ENCODE measurements at regions not wholly inside any gene's neighbourhood (a gene's known extent, or its start where the extent isn't known, plus 50 kb on each side); places are given as distances from the start of the nearest gene placed in this dataset.
"Not testable (repeated sequence)": the region's sequence is repeated elsewhere in the genome, so short reads cannot be mapped to it uniquely, and the experiment has no call there.

GRCh38 chr3:6704817-6705216 lies 156.1 kb upstream of the GRM7 start:
- H3K9me3 ChIP-seq (ENCODE audit: control insufficient read depth, insufficient read depth, low read length); H3K27me3 ChIP-seq (ENCODE audit: control insufficient read depth, insufficient read depth, low read length); H3K4me3 ChIP-seq (ENCODE audit: low read depth, low read length); H3K27ac ChIP-seq (ENCODE audit: low read depth, low read length); H3K9ac ChIP-seq (ENCODE audit: low read depth, low read length); H3K36me3 ChIP-seq (ENCODE audit: control insufficient read depth, insufficient read depth, low read length); H3K4me1 ChIP-seq (ENCODE audit: control insufficient read depth, insufficient read depth, low read length): not testable (repeated sequence)

GRCh38 chr3:6706777-6707176 lies 154.1 kb upstream of the GRM7 start:
- Histone ChIP-seq H3K9ac (ENCODE audit: low read depth, low read length) (no peak overlapping the region), H3K27ac (ENCODE audit: low read depth, low read length) (no peak overlapping the region), H3K27me3 (ENCODE audit: control insufficient read depth, insufficient read depth, low read length) (no peaks in the 10 kb centered on the region), H3K9me3 (ENCODE audit: control insufficient read depth, insufficient read depth, low read length) (no peaks in the 10 kb centered on the region), H3K36me3 (ENCODE audit: control insufficient read depth, insufficient read depth, low read length) (no peaks in the 10 kb centered on the region), H3K4me1 (ENCODE audit: control insufficient read depth, insufficient read depth, low read length) (no peaks in the 10 kb centered on the region), H3K4me3 (ENCODE audit: low read depth, low read length) (no peak overlapping the region)

- no peak overlapping the region for H3K4me3 ChIP-seq (ENCODE audit: low read depth, low read length)
- H3K27ac ChIP-seq (ENCODE audit: low read depth, low read length): no peak overlapping the region
- no peaks in the 10 kb centered on the region for H3K27me3 ChIP-seq (ENCODE audit: control insufficient read depth, insufficient read depth, low read length)
- H3K9ac ChIP-seq (ENCODE audit: low read depth, low read length): no peak overlapping the region
- no peaks in the 10 kb centered on the region for H3K9me3 ChIP-seq (ENCODE audit: control insufficient read depth, insufficient read depth, low read length)
- H3K4me1 ChIP-seq (ENCODE audit: control insufficient read depth, insufficient read depth, low read length): no peaks in the 10 kb centered on the region
- H3K36me3 ChIP-seq (ENCODE audit: control insufficient read depth, insufficient read depth, low read length): no peaks in the 10 kb centered on the region
Measured at GRCh38 chr3:6709178-6709577, 151.7 kb upstream of the GRM7 start.

- Histone ChIP-seq H3K27me3 (ENCODE audit: control insufficient read depth, insufficient read depth, low read length) (no peaks in the 10 kb centered on the region), H3K9me3 (ENCODE audit: control insufficient read depth, insufficient read depth, low read length) (no peaks in the 10 kb centered on the region), H3K4me3 (ENCODE audit: low read depth, low read length) (no peak overlapping the region), H3K9ac (ENCODE audit: low read depth, low read length) (no peak overlapping the region), H3K36me3 (ENCODE audit: control insufficient read depth, insufficient read depth, low read length) (no peaks in the 10 kb centered on the region), H3K4me1 (ENCODE audit: control insufficient read depth, insufficient read depth, low read length) (no peaks in the 10 kb centered on the region), H3K27ac (ENCODE audit: low read depth, low read length) (no peak overlapping the region)
Measured at GRCh38 chr3:6714962-6715361, 146.0 kb upstream of the GRM7 start.

GRCh38 chr3:6716420-6716819 lies 144.5 kb upstream of the GRM7 start:
- Histone ChIP-seq H3K9me3 (ENCODE audit: control insufficient read depth, insufficient read depth, low read length) (no peaks in the 10 kb centered on the region), H3K27me3 (ENCODE audit: control insufficient read depth, insufficient read depth, low read length) (no peaks in the 10 kb centered on the region), H3K9ac (ENCODE audit: low read depth, low read length) (no peak overlapping the region), H3K36me3 (ENCODE audit: control insufficient read depth, insufficient read depth, low read length) (no peaks in the 10 kb centered on the region), H3K4me3 (ENCODE audit: low read depth, low read length) (no peak overlapping the region), H3K4me1 (ENCODE audit: control insufficient read depth, insufficient read depth, low read length) (no peaks in the 10 kb centered on the region), H3K27ac (ENCODE audit: low read depth, low read length) (no peak overlapping the region)

GRCh38 chr3:6717026-6717943 lies 143.6 kb upstream of the GRM7 start:
- Histone ChIP-seq H3K36me3 (ENCODE audit: control insufficient read depth, insufficient read depth, low read length) (no peaks in the 10 kb centered on the region), H3K9me3 (ENCODE audit: control insufficient read depth, insufficient read depth, low read length) (no peaks in the 10 kb centered on the region), H3K9ac (ENCODE audit: low read depth, low read length) (no peak overlapping the region), H3K27me3 (ENCODE audit: control insufficient read depth, insufficient read depth, low read length) (no peaks in the 10 kb centered on the region), H3K4me1 (ENCODE audit: control insufficient read depth, insufficient read depth, low read length) (no peaks in the 10 kb centered on the region), H3K27ac (ENCODE audit: low read depth, low read length) (no peak overlapping the region), H3K4me3 (ENCODE audit: low read depth, low read length) (no peak overlapping the region)

- H3K4me3 ChIP-seq (ENCODE audit: low read depth, low read length): no peak overlapping the region
- no peaks in the 10 kb centered on the region for H3K36me3 ChIP-seq (ENCODE audit: control insufficient read depth, insufficient read depth, low read length)
- no peak overlapping the region for H3K27ac ChIP-seq (ENCODE audit: low read depth, low read length)
- no peak overlapping the region for H3K9ac ChIP-seq (ENCODE audit: low read depth, low read length)
- no peaks in the 10 kb centered on the region for H3K4me1 ChIP-seq (ENCODE audit: control insufficient read depth, insufficient read depth, low read length)
- no peaks in the 10 kb centered on the region for H3K9me3 ChIP-seq (ENCODE audit: control insufficient read depth, insufficient read depth, low read length)
- H3K27me3 ChIP-seq (ENCODE audit: control insufficient read depth, insufficient read depth, low read length): no peaks in the 10 kb centered on the region
Measured at GRCh38 chr3:6719999-6720398, 140.9 kb upstream of the GRM7 start.

- Histone ChIP-seq H3K9me3 (ENCODE audit: control insufficient read depth, insufficient read depth, low read length) (no peaks in the 10 kb centered on the region), H3K27me3 (ENCODE audit: control insufficient read depth, insufficient read depth, low read length) (no peaks in the 10 kb centered on the region), H3K9ac (ENCODE audit: low read depth, low read length) (no peak overlapping the region), H3K36me3 (ENCODE audit: control insufficient read depth, insufficient read depth, low read length) (no peaks in the 10 kb centered on the region), H3K4me3 (ENCODE audit: low read depth, low read length) (no peak overlapping the region), H3K27ac (ENCODE audit: low read depth, low read length) (no peak overlapping the region), H3K4me1 (ENCODE audit: control insufficient read depth, insufficient read depth, low read length) (no peaks in the 10 kb centered on the region)
Measured at GRCh38 chr3:6721491-6721890, 139.4 kb upstream of the GRM7 start.

- no peaks in the 10 kb centered on the region for H3K4me1 ChIP-seq (ENCODE audit: control insufficient read depth, insufficient read depth, low read length)
- H3K9ac ChIP-seq (ENCODE audit: low read depth, low read length): no peak overlapping the region
- H3K36me3 ChIP-seq (ENCODE audit: control insufficient read depth, insufficient read depth, low read length): no peaks in the 10 kb centered on the region
- no peaks in the 10 kb centered on the region for H3K27me3 ChIP-seq (ENCODE audit: control insufficient read depth, insufficient read depth, low read length)
- H3K9me3 ChIP-seq (ENCODE audit: control insufficient read depth, insufficient read depth, low read length): no peaks in the 10 kb centered on the region
- H3K27ac ChIP-seq (ENCODE audit: low read depth, low read length): no peak overlapping the region
- no peak overlapping the region for H3K4me3 ChIP-seq (ENCODE audit: low read depth, low read length)
Measured at GRCh38 chr3:6723205-6723604, 137.7 kb upstream of the GRM7 start.

GRCh38 chr3:6726811-6727210 lies 134.1 kb upstream of the GRM7 start:
- Histone ChIP-seq H3K4me3 (ENCODE audit: low read depth, low read length) (no peak overlapping the region), H3K27ac (ENCODE audit: low read depth, low read length) (no peak overlapping the region), H3K36me3 (ENCODE audit: control insufficient read depth, insufficient read depth, low read length) (no peaks in the 10 kb centered on the region), H3K4me1 (ENCODE audit: control insufficient read depth, insufficient read depth, low read length) (no peaks in the 10 kb centered on the region), H3K9me3 (ENCODE audit: control insufficient read depth, insufficient read depth, low read length) (no peaks in the 10 kb centered on the region), H3K9ac (ENCODE audit: low read depth, low read length) (no peak overlapping the region), H3K27me3 (ENCODE audit: control insufficient read depth, insufficient read depth, low read length) (no peaks in the 10 kb centered on the region)

GRCh38 chr3:6732807-6733206 lies 128.1 kb upstream of the GRM7 start:
- H3K9ac ChIP-seq (ENCODE audit: low read depth, low read length): no peak overlapping the region
- no peak overlapping the region for H3K4me3 ChIP-seq (ENCODE audit: low read depth, low read length)
- H3K27me3 ChIP-seq (ENCODE audit: control insufficient read depth, insufficient read depth, low read length): no peaks in the 10 kb centered on the region
- no peaks in the 10 kb centered on the region for H3K36me3 ChIP-seq (ENCODE audit: control insufficient read depth, insufficient read depth, low read length)
- H3K27ac ChIP-seq (ENCODE audit: low read depth, low read length): no peak overlapping the region
- no peaks in the 10 kb centered on the region for H3K4me1 ChIP-seq (ENCODE audit: control insufficient read depth, insufficient read depth, low read length)
- no peaks in the 10 kb centered on the region for H3K9me3 ChIP-seq (ENCODE audit: control insufficient read depth, insufficient read depth, low read length)

All from HUES48 (cell line).